ENCODE measurements at regions not wholly inside any gene's neighbourhood (a gene's known extent, or its start where the extent isn't known, plus 50 kb on each side); places are given as distances from the start of the nearest gene placed in this dataset.

- H3K9me3 ChIP-seq (ENCODE audit: control insufficient read depth in 2 of 2, insufficient read depth in 1 of 2, low read length in 1 of 2): peaks cover 0 to 3% of the 10 kb centered on the region in 2 donors
- no peaks in the 10 kb centered on the region for H3K4me1 ChIP-seq (ENCODE audit: control insufficient read depth in 2 of 2, insufficient read depth in 2 of 2, low read length in 2 of 2)
- no peak overlapping the region for H3K4me3 ChIP-seq (ENCODE audit: low read length in 2 of 2)
- H3K27ac ChIP-seq (ENCODE audit: low read depth in 1 of 2, low read length in 1 of 2): no peak overlapping the region
- H3K36me3 ChIP-seq (ENCODE audit: control insufficient read depth in 2 of 2, insufficient read depth in 2 of 2, low read length in 1 of 2): no peaks in the 10 kb centered on the region
- DNase-seq (ENCODE audit: low read depth in 6 of 9, low spot score in 9 of 9): no peak
- WGBS: 82% methylated on average over 4 of the region's 4 CpGs
- H3K27me3 ChIP-seq (ENCODE audit: control insufficient read depth in 2 of 2, insufficient read depth in 1 of 2, low read length in 1 of 2): no peaks in the 10 kb centered on the region
These were observed 602.3 kb downstream of the TMEM182 start for GRCh38 chr2:103364177-103364576.

- Histone ChIP-seq H3K9me3 (ENCODE audit: control insufficient read depth in 2 of 2, insufficient read depth in 1 of 2, low read length in 1 of 2) (peaks cover 0 to 3% of the 10 kb centered on the region in 2 donors), H3K4me3 (ENCODE audit: low read length in 2 of 2) (no peak overlapping the region), H3K27me3 (ENCODE audit: control insufficient read depth in 2 of 2, insufficient read depth in 1 of 2, low read length in 1 of 2) (no peaks in the 10 kb centered on the region), H3K36me3 (ENCODE audit: control insufficient read depth in 2 of 2, insufficient read depth in 2 of 2, low read length in 1 of 2) (no peaks in the 10 kb centered on the region), H3K27ac (ENCODE audit: low read depth in 1 of 2, low read length in 1 of 2) (no peak overlapping the region), H3K4me1 (ENCODE audit: control insufficient read depth in 2 of 2, insufficient read depth in 2 of 2, low read length in 2 of 2) (no peaks in the 10 kb centered on the region)
- 81% methylated on average over 4 of the region's 4 CpGs for WGBS
- DNase-seq (ENCODE audit: low read depth in 6 of 9, low spot score in 9 of 9): no peak
These were observed 603.2 kb downstream of the TMEM182 start for GRCh38 chr2:103365071-103365470.

- H3K4me3 ChIP-seq (ENCODE audit: low read length in 2 of 2): no peak overlapping the region
- H3K9me3 ChIP-seq (ENCODE audit: control insufficient read depth in 2 of 2, insufficient read depth in 1 of 2, low read length in 1 of 2): no peaks in the 10 kb centered on the region
- H3K4me1 ChIP-seq (ENCODE audit: control insufficient read depth in 2 of 2, insufficient read depth in 2 of 2, low read length in 2 of 2): no peaks in the 10 kb centered on the region
- H3K36me3 ChIP-seq (ENCODE audit: control insufficient read depth in 2 of 2, insufficient read depth in 2 of 2, low read length in 1 of 2): no peaks in the 10 kb centered on the region
- no peak for DNase-seq (ENCODE audit: low read depth in 6 of 9, low spot score in 9 of 9)
- WGBS: 94% methylated on average over 4 of the region's 4 CpGs
- H3K27me3 ChIP-seq (ENCODE audit: control insufficient read depth in 2 of 2, insufficient read depth in 1 of 2, low read length in 1 of 2): no peaks in the 10 kb centered on the region
- no peak overlapping the region for H3K27ac ChIP-seq (ENCODE audit: low read depth in 1 of 2, low read length in 1 of 2)
These were observed 606.0 kb downstream of the TMEM182 start for GRCh38 chr2:103367877-103368276.

GRCh38 chr2:103383541-103383940 is 621.7 kb downstream of the TMEM182 start:
- Histone ChIP-seq H3K9me3 (ENCODE audit: control insufficient read depth in 2 of 2, insufficient read depth in 1 of 2, low read length in 1 of 2) (no peaks in the 10 kb centered on the region), H3K27me3 (ENCODE audit: control insufficient read depth in 2 of 2, insufficient read depth in 1 of 2, low read length in 1 of 2) (no peaks in the 10 kb centered on the region), H3K27ac (ENCODE audit: low read depth in 1 of 2, low read length in 1 of 2) (no peak overlapping the region), H3K4me3 (ENCODE audit: low read length in 2 of 2) (no peak overlapping the region), H3K36me3 (ENCODE audit: control insufficient read depth in 2 of 2, insufficient read depth in 2 of 2, low read length in 1 of 2) (no peaks in the 10 kb centered on the region), H3K4me1 (ENCODE audit: control insufficient read depth in 2 of 2, insufficient read depth in 2 of 2, low read length in 2 of 2) (no peaks in the 10 kb centered on the region)
- 82% methylated on average over 3 of the region's 3 CpGs for WGBS
- no peak for DNase-seq (ENCODE audit: low read depth in 6 of 9, low spot score in 9 of 9)

DNA sequence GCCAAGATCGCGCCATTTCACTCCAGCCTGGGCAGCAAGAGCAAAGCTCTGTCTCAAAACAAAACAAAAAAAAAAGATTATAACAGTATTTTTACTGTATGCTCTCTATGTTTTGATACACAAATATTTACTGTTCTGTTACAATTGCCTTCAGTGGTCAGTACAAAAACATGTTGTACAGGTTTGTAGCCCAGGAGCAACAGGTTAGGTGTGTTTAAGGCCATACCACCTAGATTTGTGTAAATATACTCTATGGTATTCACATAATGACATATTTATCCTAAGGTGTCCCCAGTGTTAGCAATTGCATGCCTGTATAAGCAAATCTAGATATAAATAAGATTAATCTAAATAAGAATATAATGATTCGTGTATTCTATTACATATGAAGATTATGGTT is 625.0 kb downstream of the TMEM182 start:
- no peak overlapping the region for H3K4me3 ChIP-seq (ENCODE audit: low read length in 2 of 2)
- no peaks in the 10 kb centered on the region for H3K27me3 ChIP-seq (ENCODE audit: control insufficient read depth in 2 of 2, insufficient read depth in 1 of 2, low read length in 1 of 2)
- 96% methylated on average over 3 of the region's 3 CpGs for WGBS
- H3K27ac ChIP-seq (ENCODE audit: low read depth in 1 of 2, low read length in 1 of 2): no peak overlapping the region
- no peaks in the 10 kb centered on the region for H3K4me1 ChIP-seq (ENCODE audit: control insufficient read depth in 2 of 2, insufficient read depth in 2 of 2, low read length in 2 of 2)
- H3K36me3 ChIP-seq (ENCODE audit: control insufficient read depth in 2 of 2, insufficient read depth in 2 of 2, low read length in 1 of 2): no peaks in the 10 kb centered on the region
- H3K9me3 ChIP-seq (ENCODE audit: control insufficient read depth in 2 of 2, insufficient read depth in 1 of 2, low read length in 1 of 2): no peaks in the 10 kb centered on the region
- no peak for DNase-seq (ENCODE audit: low read depth in 6 of 9, low spot score in 9 of 9)

DNA sequence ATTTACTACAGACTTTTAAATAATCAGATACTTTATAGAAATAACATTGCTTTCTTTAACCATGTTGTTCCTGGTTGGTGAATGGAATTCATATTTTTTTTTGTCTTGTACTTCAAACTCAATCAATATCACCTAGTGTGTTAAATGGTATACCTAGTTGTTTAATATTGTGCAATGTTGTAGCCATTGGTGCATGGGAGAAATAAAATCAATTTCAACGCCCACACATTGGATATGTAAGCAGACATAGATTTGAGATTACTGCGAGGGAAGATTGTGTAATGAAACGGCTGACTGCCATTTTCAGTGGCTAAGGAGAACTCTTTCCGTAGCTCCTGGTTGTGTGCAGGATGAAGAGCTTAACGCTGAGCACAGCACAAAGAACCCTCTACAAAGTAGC is 626.1 kb downstream of the TMEM182 start:
- Histone ChIP-seq H3K4me1 (ENCODE audit: control insufficient read depth in 2 of 2, insufficient read depth in 2 of 2, low read length in 2 of 2) (no peaks in the 10 kb centered on the region), H3K9me3 (ENCODE audit: control insufficient read depth in 2 of 2, insufficient read depth in 1 of 2, low read length in 1 of 2) (no peaks in the 10 kb centered on the region), H3K27me3 (ENCODE audit: control insufficient read depth in 2 of 2, insufficient read depth in 1 of 2, low read length in 1 of 2) (no peaks in the 10 kb centered on the region), H3K4me3 (ENCODE audit: low read length in 2 of 2) (no peak overlapping the region), H3K27ac (ENCODE audit: low read depth in 1 of 2, low read length in 1 of 2) (no peak overlapping the region), H3K36me3 (ENCODE audit: control insufficient read depth in 2 of 2, insufficient read depth in 2 of 2, low read length in 1 of 2) (no peaks in the 10 kb centered on the region)
- WGBS: 95% methylated on average over 5 of the region's 5 CpGs
- DNase-seq (ENCODE audit: low read depth in 6 of 9, low spot score in 9 of 9): no peak

DNA sequence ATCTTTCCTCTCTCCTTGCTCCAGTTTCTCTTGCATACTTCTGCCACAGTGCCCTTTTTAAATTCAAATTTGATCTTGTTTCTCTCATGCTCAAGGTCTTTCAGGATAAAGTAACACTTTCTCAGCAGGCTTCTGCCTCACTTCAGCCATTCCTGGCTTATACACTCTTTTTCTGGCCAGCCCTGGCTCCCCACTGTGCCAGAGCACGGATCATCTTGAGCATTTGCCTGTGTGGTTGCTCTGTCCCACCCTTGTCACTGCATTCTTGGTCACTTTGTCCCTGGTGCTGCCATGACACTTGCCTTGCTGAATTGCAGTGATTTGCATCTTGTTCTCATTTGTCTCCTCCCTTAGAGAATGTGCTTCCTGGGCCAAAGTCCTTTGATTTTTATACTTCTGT is 634.3 kb downstream of the TMEM182 start:
- Histone ChIP-seq H3K27ac (ENCODE audit: low read depth in 1 of 2, low read length in 1 of 2) (no peak overlapping the region), H3K36me3 (ENCODE audit: control insufficient read depth in 2 of 2, insufficient read depth in 2 of 2, low read length in 1 of 2) (no peaks in the 10 kb centered on the region), H3K4me3 (ENCODE audit: low read length in 2 of 2) (no peak overlapping the region), H3K4me1 (ENCODE audit: control insufficient read depth in 2 of 2, insufficient read depth in 2 of 2, low read length in 2 of 2) (no peaks in the 10 kb centered on the region), H3K9me3 (ENCODE audit: control insufficient read depth in 2 of 2, insufficient read depth in 1 of 2, low read length in 1 of 2) (no peaks in the 10 kb centered on the region), H3K27me3 (ENCODE audit: control insufficient read depth in 2 of 2, insufficient read depth in 1 of 2, low read length in 1 of 2) (no peaks in the 10 kb centered on the region)
- WGBS: 27% methylated on average over 1 of the region's 1 CpG
- DNase-seq (ENCODE audit: low read depth in 6 of 9, low spot score in 9 of 9): no peak

DNA sequence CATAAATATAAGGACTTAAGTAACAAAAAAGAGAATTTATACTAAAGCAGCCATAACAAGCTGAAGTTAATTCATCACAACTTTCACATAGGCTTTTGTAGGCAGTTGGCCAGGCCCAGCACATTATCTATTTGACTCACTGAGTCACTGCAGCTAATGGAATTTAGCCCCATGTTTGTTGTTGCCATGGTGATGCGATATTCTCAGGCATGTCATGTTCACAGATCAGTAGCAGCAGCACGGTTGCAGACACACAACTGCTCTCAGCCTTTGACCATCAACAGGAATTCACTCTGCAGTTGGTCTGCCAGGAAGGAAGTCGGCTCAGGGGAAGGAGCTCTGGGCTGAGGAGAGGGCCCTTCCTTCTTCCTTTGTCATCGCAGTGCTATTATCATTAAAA is 639.8 kb downstream of the TMEM182 start:
- Histone ChIP-seq H3K9me3 (ENCODE audit: control insufficient read depth in 2 of 2, insufficient read depth in 1 of 2, low read length in 1 of 2) (no peaks in the 10 kb centered on the region), H3K27me3 (ENCODE audit: control insufficient read depth in 2 of 2, insufficient read depth in 1 of 2, low read length in 1 of 2) (no peaks in the 10 kb centered on the region), H3K36me3 (ENCODE audit: control insufficient read depth in 2 of 2, insufficient read depth in 2 of 2, low read length in 1 of 2) (no peaks in the 10 kb centered on the region), H3K4me3 (ENCODE audit: low read length in 2 of 2) (no peak overlapping the region), H3K4me1 (ENCODE audit: control insufficient read depth in 2 of 2, insufficient read depth in 2 of 2, low read length in 2 of 2) (no peaks in the 10 kb centered on the region), H3K27ac (ENCODE audit: low read depth in 1 of 2, low read length in 1 of 2) (no peak overlapping the region)
- WGBS: 30% methylated on average over 4 of the region's 4 CpGs
- no peak for DNase-seq (ENCODE audit: low read depth in 6 of 9, low spot score in 9 of 9)

- Histone ChIP-seq H3K9me3 (ENCODE audit: control insufficient read depth in 2 of 2, insufficient read depth in 1 of 2, low read length in 1 of 2) (no peaks in the 10 kb centered on the region), H3K36me3 (ENCODE audit: control insufficient read depth in 2 of 2, insufficient read depth in 2 of 2, low read length in 1 of 2) (no peaks in the 10 kb centered on the region), H3K27ac (ENCODE audit: low read depth in 1 of 2, low read length in 1 of 2) (no peak overlapping the region), H3K27me3 (ENCODE audit: control insufficient read depth in 2 of 2, insufficient read depth in 1 of 2, low read length in 1 of 2) (no peaks in the 10 kb centered on the region), H3K4me3 (ENCODE audit: low read length in 2 of 2) (no peak overlapping the region), H3K4me1 (ENCODE audit: control insufficient read depth in 2 of 2, insufficient read depth in 2 of 2, low read length in 2 of 2) (no peaks in the 10 kb centered on the region)
- WGBS: 95% methylated on average over 3 of the region's 3 CpGs
- DNase-seq (ENCODE audit: low read depth in 6 of 9, low spot score in 9 of 9): no peak
These were observed 640.5 kb downstream of the TMEM182 start for GRCh38 chr2:103402336-103402735.

GRCh38 chr2:103402944-103403343 is 641.1 kb downstream of the TMEM182 start:
- no peak overlapping the region for H3K27ac ChIP-seq (ENCODE audit: low read depth in 1 of 2, low read length in 1 of 2)
- 91% methylated on average over 5 of the region's 5 CpGs for WGBS
- no peak overlapping the region for H3K4me3 ChIP-seq (ENCODE audit: low read length in 2 of 2)
- no peaks in the 10 kb centered on the region for H3K4me1 ChIP-seq (ENCODE audit: control insufficient read depth in 2 of 2, insufficient read depth in 2 of 2, low read length in 2 of 2)
- H3K27me3 ChIP-seq (ENCODE audit: control insufficient read depth in 2 of 2, insufficient read depth in 1 of 2, low read length in 1 of 2): no peaks in the 10 kb centered on the region
- H3K9me3 ChIP-seq (ENCODE audit: control insufficient read depth in 2 of 2, insufficient read depth in 1 of 2, low read length in 1 of 2): no peaks in the 10 kb centered on the region
- no peaks in the 10 kb centered on the region for H3K36me3 ChIP-seq (ENCODE audit: control insufficient read depth in 2 of 2, insufficient read depth in 2 of 2, low read length in 1 of 2)
- no peak for DNase-seq (ENCODE audit: low read depth in 6 of 9, low spot score in 9 of 9)

Data from thymus (tissue), 11 donors.